Muscle of back (tissue), 3 donors: ENCODE measurements at regions not wholly inside any gene's neighbourhood (a gene's known extent, or its start where the extent isn't known, plus 50 kb on each side); places are given as distances from the start of the nearest gene placed in this dataset.

Experiments
- DNase-seq, 3 donors: peaks; one replicate each; pipeline versions ENCODE4 v3.0.0 to v3.0.0-alpha.2; 2013

DNA sequence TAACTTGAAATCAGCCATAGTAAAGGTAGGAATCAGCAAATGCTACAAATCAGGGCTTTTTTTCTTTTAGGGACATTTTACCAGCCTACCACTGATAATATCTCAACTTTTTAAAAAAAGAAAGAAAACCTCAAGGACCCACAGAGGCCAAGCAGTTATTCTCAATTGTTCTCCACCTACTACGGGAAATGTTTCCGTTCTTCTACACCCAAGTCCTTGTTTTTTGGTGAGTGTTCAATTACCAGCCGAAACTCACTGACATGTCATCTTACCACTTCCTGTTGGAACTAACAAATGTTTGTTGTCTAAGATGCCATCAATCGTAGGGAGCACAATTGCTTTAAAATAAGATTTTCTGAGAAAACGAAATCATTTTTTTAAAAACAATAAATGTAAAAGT lies 50.2 kb upstream of the CDK1 start:
- no peak for DNase-seq

DNA sequence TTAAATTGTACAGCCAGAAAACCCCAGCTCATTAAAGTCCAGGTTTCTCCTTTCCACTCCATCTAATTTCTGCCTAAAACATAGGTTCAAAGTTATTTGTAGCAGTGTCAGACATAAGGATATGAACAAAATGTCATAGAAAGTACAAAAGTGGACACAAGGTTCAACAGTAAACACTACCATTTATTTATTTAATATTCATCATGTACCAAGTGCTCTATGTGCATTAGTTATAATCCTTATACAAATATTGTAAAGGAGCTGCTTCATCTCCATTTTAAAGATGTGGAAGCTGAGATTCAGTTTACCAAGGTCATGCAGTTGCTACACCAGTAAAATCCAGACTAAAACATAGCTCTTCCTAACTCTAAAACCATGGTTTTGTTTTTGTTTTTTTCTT lies 52.0 kb upstream of the CDK1 start:
- no peak for DNase-seq

GRCh38 chr10:60722623-60723022 lies 55.7 kb upstream of the CDK1 start:
- DNase-seq = no peak

DNA sequence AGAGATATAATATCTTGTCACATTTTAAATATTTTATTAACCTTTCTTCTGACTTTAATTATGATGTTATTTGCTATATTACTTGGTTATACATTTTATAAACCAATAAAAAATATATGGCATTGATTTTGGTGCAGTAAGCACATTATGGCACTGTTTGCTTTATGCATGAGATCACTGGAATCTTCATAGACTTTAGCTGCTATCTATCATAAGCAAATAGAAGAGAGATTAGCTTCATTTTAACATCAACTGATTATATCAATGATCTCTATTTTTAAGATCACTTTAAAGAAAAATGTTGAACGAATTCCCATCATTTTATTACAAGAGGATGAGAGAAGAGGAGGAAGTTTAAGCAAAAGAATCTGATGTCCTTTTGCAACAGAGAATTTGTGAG lies 58.6 kb upstream of the CDK1 start:
- no peak for DNase-seq

DNA sequence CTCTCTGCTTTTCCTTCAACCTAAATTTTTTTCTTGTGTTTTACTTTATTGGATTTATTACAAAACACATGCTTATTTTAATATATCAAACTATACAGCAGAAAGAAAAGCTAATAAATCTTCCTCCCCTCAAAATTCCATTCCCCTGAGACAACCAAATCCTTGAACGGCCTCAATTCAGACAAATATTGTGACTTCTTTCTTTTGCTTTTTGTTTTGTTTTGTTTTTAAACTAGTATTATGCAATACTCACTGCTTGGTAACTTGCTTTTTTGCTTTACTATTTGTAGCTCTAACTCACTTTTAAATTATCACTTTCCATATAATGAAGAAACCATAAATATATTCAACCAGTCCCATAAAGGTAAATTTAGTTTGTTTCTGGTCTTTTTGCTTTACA lies 59.4 kb upstream of the CDK1 start:
- DNase-seq = peak in 1 of 3 donors; percentile 9

GRCh38 chr10:60717852-60718251 lies 60.4 kb upstream of the CDK1 start:
- no peak for DNase-seq

- no peak for DNase-seq
Observed at GRCh38 chr10:60714233-60714632, 64.0 kb upstream of the CDK1 start.

GRCh38 chr10:60711496-60711895 lies 66.8 kb upstream of the CDK1 start:
- no peak for DNase-seq

DNA sequence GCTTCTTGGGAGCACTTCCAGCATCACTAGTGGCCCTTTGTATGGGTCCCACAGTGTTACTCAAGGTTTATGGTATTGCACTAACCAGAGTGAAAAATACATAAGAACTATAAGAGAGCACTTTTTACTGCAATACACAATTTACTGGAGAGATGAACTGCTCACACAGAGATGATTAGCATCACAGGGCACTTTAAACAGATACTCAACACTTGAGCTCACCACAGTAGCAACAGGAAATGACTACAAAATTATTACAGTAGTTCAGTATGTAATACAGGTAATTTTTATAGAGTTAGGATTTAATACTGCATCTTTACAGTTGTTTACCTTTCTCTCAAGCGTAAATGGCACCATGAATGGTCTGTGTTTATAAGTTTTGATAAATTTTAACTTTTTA lies 68.2 kb upstream of the CDK1 start:
- DNase-seq = no peak

DNA sequence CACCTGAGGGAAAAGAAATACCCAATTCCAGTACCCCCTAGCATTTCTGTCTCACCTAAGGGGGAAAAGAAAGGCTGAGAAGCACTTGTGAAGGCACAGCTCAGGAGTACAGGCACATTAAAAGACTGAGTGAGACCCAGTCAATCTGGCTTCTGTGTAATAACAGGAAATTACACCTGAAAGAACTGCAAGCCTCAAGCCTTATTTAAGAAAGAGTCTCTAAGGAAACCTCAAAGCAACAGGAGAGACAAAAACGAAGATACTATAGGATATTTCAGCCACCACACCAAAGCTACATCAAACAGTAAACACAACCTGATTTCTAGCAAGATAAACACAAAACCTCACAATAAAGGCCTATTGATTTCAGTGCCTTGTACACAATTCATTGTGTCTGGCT lies 69.6 kb upstream of the CDK1 start:
- no peak for DNase-seq

DNA sequence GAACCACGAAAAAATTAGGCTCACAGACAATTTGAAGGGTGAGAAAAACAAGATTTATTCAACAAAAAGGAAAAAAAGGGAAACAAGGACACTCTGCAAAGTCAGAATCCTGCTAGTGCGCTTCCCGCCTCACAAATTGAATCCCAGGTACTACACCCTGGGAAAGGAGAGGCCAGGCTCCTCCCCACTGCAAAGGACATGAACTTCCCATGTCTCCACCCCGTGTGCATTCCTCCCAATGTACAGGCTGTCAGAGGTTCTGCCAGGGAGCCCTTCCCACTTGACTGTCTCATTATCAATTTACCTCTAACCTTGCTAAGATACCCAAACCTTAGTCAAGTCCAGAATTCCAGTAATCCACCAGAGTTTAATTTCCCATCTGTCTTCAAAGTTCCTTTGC lies 70.4 kb upstream of the CDK1 start:
- no peak for DNase-seq

- DNase-seq = no peak
Observed at GRCh38 chr10:60706146-60706545, 72.1 kb upstream of the CDK1 start.

- DNase-seq = no peak
Observed at GRCh38 chr10:60705376-60705775, 72.9 kb upstream of the CDK1 start.

- no peak for DNase-seq
Observed at GRCh38 chr10:60704471-60704870, 73.8 kb upstream of the CDK1 start.

GRCh38 chr10:60703266-60704041 lies 74.8 kb upstream of the CDK1 start:
- DNase-seq = no peak

GRCh38 chr10:60687679-60688078 lies 90.6 kb upstream of the CDK1 start:
- no peak for DNase-seq

- DNase-seq = no peak
Observed at GRCh38 chr10:60684091-60684490, 94.2 kb upstream of the CDK1 start.

DNA sequence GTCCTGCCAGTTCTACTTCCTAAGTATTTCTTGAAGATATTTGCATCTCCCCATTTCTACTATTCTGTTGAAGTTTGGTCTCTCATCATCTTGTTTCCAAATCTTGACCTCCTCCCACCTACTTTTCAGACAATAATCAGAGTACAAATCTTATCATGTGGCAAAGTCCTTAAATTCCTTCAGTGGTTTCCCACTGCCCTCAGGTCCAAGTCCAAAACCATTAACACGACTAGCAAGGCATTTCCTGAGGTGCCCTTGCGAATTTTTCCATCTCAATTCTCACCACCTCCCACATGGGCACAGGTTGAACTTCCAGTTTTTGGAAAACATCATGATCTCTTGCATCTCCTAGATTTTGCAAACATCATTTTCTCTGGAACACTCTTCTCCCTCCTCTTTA lies 97.2 kb upstream of the CDK1 start:
- DNase-seq = no peak

DNA sequence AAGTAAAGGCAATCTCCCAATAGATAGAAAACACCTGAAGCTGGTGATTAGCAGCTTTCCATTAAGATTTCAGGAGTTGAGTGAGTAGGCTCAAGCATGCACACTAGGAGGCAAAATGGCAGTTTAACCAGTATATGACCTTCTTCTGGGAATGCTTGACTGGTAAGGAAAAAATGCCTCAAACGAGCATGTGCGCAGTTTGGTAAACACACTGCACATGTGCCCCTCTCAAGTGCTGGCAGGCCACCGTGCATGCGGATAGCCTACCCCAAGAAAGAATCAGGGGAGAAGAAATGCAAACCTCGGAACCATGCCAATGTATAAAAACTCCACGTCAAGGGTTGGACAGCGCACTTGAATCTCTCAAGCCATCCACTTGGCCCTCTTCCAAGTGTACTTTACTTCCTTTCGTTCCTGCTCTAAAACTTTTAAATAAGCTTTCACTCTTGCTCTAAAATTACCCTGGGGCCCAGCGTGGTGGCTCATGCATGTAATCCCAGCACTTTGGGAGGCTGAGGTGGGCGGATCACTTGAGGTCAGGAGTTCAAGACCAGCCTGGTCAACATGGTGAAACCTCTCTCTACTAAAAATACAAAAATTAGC lies 98.8 kb upstream of the CDK1 start:
- no peak for DNase-seq

DNA sequence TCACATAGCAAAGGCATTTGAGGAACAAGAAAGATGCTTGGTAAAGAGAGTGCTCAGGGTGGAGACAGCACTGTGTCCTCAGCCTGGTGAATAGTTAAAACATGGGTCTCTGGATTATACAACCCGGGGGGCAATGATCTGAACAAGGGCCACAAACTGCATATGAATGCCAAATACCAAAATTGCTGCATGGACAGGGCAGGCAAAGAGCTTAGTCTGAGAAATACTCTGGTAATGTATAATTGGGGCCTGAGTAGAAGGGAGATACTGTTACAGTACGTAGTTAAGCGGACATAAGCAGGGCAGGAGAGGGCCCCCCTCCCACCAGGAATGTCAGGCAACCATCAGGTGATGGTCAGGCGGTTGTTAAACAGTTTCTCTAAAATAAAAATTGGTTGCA lies 99.3 kb upstream of the CDK1 start:
- DNase-seq = no peak

DNA sequence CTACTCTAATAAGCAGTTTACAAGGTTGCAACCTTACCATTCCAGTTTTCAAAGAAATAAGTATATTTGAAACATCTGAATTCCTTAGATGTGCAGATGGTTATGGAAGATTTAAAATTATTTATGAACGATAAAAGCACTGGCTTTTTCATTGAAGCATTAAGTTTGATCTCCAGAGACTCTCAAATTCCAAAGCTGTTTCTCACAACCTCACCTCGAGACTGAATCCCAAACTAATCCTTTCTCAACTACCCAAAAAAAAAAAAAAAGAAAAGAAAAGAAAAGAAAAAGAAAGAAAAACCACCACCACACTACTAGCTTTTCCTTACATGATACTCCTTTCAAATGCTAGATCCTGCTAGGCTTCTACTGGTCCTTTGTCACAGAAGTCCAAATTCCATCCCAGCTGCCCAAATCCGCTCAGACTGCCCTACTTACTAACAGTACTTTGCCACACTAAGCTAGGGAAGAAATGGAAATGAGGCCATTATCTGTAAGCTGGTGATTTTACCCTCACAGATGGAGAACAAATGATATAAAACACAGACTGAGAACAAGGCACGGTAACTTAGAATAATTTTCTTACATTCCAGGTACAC lies 100.6 kb upstream of the CDK1 start:
- DNase-seq = no peak

GRCh38 chr10:60675236-60675635 lies 103.0 kb upstream of the CDK1 start:
- no peak for DNase-seq

GRCh38 chr10:60669501-60669900 lies 108.8 kb upstream of the CDK1 start:
- no peak for DNase-seq

- no peak for DNase-seq
Observed at GRCh38 chr10:60666221-60666620, 112.1 kb upstream of the CDK1 start.
